Muscle of leg (tissue), 3 donors: ENCODE measurements at regions not wholly inside any gene's neighbourhood (a gene's known extent, or its start where the extent isn't known, plus 50 kb on each side); places are given as distances from the start of the nearest gene placed in this dataset.

Experiments used
- DNase-seq: peaks from one replicate; pipeline ENCODE4 v3.0.0; 2013
- H3K27ac ChIP-seq: one replicate; pipeline ENCODE4 v1.5.1; 2013; ENCODE audit warnings: mild to moderate bottlenecking, low read length, control low read depth
- H3K27me3 ChIP-seq: one replicate; pipeline ENCODE4 v1.6.1; 2013; ENCODE audit warnings: low read length; ENCODE audit not compliant: control insufficient read depth, insufficient read depth
- H3K36me3 ChIP-seq: one replicate; pipeline ENCODE4 v1.6.1; 2013; ENCODE audit warnings: low read length; ENCODE audit not compliant: control insufficient read depth, insufficient read depth
- H3K4me1 ChIP-seq: one replicate; pipeline ENCODE4 v1.6.1; 2013; ENCODE audit warnings: low read length; ENCODE audit not compliant: control insufficient read depth, insufficient read depth
- H3K4me3 ChIP-seq: one replicate; pipeline ENCODE4 v1.5.1; 2013; ENCODE audit warnings: low read length, control low read depth
- H3K9me3 ChIP-seq: replicated peaks from 2 replicates; pipeline ENCODE4 v1.6.1; 2013; ENCODE audit warnings: low read depth, low read length; ENCODE audit not compliant: control insufficient read depth
- WGBS: methylation state at CpG from one replicate; pipeline ENCODE4 v1.1.5; 2013; ENCODE audit warnings: missing lambda C conversion rate; ENCODE audit not compliant: insufficient coverage; 5-methylcytosine and 5-hydroxymethylcytosine counted together

GRCh38 chr9:89759572-89759971 is 154.8 kb downstream of the GADD45G start:
- peaks cover 19% of the 10 kb centered on the region for H3K27me3 ChIP-seq
- WGBS, result 67% methylated on average over 8 of the region's 9 CpGs
- H3K4me1 ChIP-seq, result peaks cover 16% of the 10 kb centered on the region
- H3K4me3 ChIP-seq, result no peak overlapping the region
- H3K27ac ChIP-seq, result no peak overlapping the region
- no peaks in the 10 kb centered on the region for H3K9me3 ChIP-seq
- no peak for DNase-seq
- no peaks in the 10 kb centered on the region for H3K36me3 ChIP-seq

GRCh38 chr9:89760123-89760522 is 155.3 kb downstream of the GADD45G start:
- no peak for DNase-seq
- Histone ChIP-seq H3K27ac (no peak overlapping the region), H3K9me3 (no peaks in the 10 kb centered on the region), H3K36me3 (no peaks in the 10 kb centered on the region), H3K27me3 (peaks cover 14% of the 10 kb centered on the region), H3K4me3 (no peak overlapping the region), H3K4me1 (peaks cover 16% of the 10 kb centered on the region)
- WGBS, result 88% methylated on average over 4 of the region's 6 CpGs

- peaks cover 5% of the 10 kb centered on the region for H3K27me3 ChIP-seq
- 93% methylated on average over 4 of the region's 5 CpGs for WGBS
- no peaks in the 10 kb centered on the region for H3K36me3 ChIP-seq
- H3K9me3 ChIP-seq, result no peaks in the 10 kb centered on the region
- no peaks in the 10 kb centered on the region for H3K4me1 ChIP-seq
- no peak overlapping the region for H3K4me3 ChIP-seq
- DNase-seq, result no peak
- H3K27ac ChIP-seq, result no peak overlapping the region
These were observed 159.4 kb downstream of the GADD45G start for GRCh38 chr9:89764217-89764616.

- Histone ChIP-seq H3K27ac (no peak overlapping the region), H3K27me3 (peaks cover 5% of the 10 kb centered on the region), H3K4me1 (peaks cover 1% of the 10 kb centered on the region), H3K36me3 (no peaks in the 10 kb centered on the region), H3K4me3 (no peak overlapping the region), H3K9me3 (no peaks in the 10 kb centered on the region)
- WGBS, result no CpG with 5 or more reads among the region's 3 CpGs
- no peak for DNase-seq
These were observed 160.6 kb downstream of the GADD45G start for GRCh38 chr9:89765211-89765946.

GRCh38 chr9:89766991-89767390 is 162.2 kb downstream of the GADD45G start:
- H3K4me1 ChIP-seq, result peaks cover 7% of the 10 kb centered on the region
- no peak for DNase-seq
- peaks cover 3% of the 10 kb centered on the region for H3K27me3 ChIP-seq
- no peak overlapping the region for H3K27ac ChIP-seq
- H3K9me3 ChIP-seq, result no peaks in the 10 kb centered on the region
- no peak overlapping the region for H3K4me3 ChIP-seq
- H3K36me3 ChIP-seq, result no peaks in the 10 kb centered on the region

GRCh38 chr9:89768051-89768450 is 163.2 kb downstream of the GADD45G start:
- WGBS, result 87% methylated on average over 3 of the region's 4 CpGs
- H3K36me3 ChIP-seq, result no peaks in the 10 kb centered on the region

GRCh38 chr9:89768650-89769071 is 163.8 kb downstream of the GADD45G start:
- 0% methylated on average over 1 of the region's 7 CpGs for WGBS
- no peak overlapping the region for H3K27ac ChIP-seq
- H3K36me3 ChIP-seq, result no peaks in the 10 kb centered on the region
- peaks cover 7% of the 10 kb centered on the region for H3K27me3 ChIP-seq
- no peaks in the 10 kb centered on the region for H3K9me3 ChIP-seq
- peaks cover 7% of the 10 kb centered on the region for H3K4me1 ChIP-seq
- H3K4me3 ChIP-seq, result no peak overlapping the region
- DNase-seq, result peak; percentile 80

More at GRCh38 chr9:89768051-89768450, 163.2 kb downstream of the GADD45G start:
- Histone ChIP-seq H3K9me3 (no peaks in the 10 kb centered on the region), H3K27me3 (peaks cover 7% of the 10 kb centered on the region), H3K4me3 (no peak overlapping the region), H3K27ac (no peak overlapping the region), H3K4me1 (peaks cover 7% of the 10 kb centered on the region)
- no peak for DNase-seq

GRCh38 chr9:89770531-89771174 is 165.8 kb downstream of the GADD45G start:
- H3K9me3 ChIP-seq, result no peaks in the 10 kb centered on the region
- no peak overlapping the region for H3K4me3 ChIP-seq
- H3K36me3 ChIP-seq, result no peaks in the 10 kb centered on the region
- H3K27me3 ChIP-seq, result peaks cover 13% of the 10 kb centered on the region
- WGBS, result 40% methylated on average over 8 of the region's 8 CpGs
- peaks cover 7% of the 10 kb centered on the region for H3K4me1 ChIP-seq
- H3K27ac ChIP-seq, result no peak overlapping the region
- peak; percentile 85 for DNase-seq

GRCh38 chr9:89771205-89771604 is 166.4 kb downstream of the GADD45G start:
- Histone ChIP-seq H3K27me3 (peaks cover 13% of the 10 kb centered on the region), H3K4me3 (no peak overlapping the region), H3K9me3 (no peaks in the 10 kb centered on the region), H3K36me3 (no peaks in the 10 kb centered on the region), H3K4me1 (peaks cover 8% of the 10 kb centered on the region), H3K27ac (no peak overlapping the region)
- WGBS, result 74% methylated on average over 4 of the region's 4 CpGs
- no peak for DNase-seq

- Histone ChIP-seq H3K27me3 (peaks cover 28% of the 10 kb centered on the region), H3K9me3 (no peaks in the 10 kb centered on the region), H3K27ac (no peak overlapping the region), H3K4me3 (no peak overlapping the region), H3K36me3 (no peaks in the 10 kb centered on the region), H3K4me1 (peaks cover 23% of the 10 kb centered on the region)
- WGBS, result 89% methylated on average over 8 of the region's 8 CpGs
- no peak for DNase-seq
These were observed 168.4 kb downstream of the GADD45G start for GRCh38 chr9:89773170-89773569.
